SIG-M5 treated with dmso at 0.1 percent for 504 hours (cell line): ENCODE measurements at regions not wholly inside any gene's neighbourhood (a gene's known extent, or its start where the extent isn't known, plus 50 kb on each side); places are given as distances from the start of the nearest gene placed in this dataset.
"Not testable (repeated sequence)": the region's sequence is repeated elsewhere in the genome, so short reads cannot be mapped to it uniquely, and the experiment has no call there.

Experiments
- DNase-seq: peaks from one replicate; lab custom pipeline; 2025; ENCODE audit not compliant: unreplicated experiment; lab: John Stamatoyannopoulos, UW

DNA sequence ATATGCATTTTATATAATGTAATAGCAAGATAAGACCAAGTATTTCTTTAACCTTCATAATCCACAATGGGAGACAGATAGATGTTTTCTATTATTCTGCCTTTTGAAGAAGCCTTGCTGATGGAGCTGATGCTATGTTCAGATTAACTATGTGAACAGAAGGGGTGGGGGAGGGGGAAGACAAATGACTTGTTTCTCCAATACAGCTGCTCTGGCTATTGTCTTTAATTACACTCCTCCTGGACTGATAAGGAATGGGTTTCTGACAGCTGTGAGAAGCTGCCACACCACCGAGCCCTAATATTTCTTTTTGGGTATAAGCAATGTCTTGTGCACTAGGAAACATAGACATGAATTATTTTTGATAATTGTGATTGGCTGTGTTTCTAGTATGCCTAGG, 62.0 kb downstream of the CAVIN4 start:
- DNase-seq: no peak

DNA sequence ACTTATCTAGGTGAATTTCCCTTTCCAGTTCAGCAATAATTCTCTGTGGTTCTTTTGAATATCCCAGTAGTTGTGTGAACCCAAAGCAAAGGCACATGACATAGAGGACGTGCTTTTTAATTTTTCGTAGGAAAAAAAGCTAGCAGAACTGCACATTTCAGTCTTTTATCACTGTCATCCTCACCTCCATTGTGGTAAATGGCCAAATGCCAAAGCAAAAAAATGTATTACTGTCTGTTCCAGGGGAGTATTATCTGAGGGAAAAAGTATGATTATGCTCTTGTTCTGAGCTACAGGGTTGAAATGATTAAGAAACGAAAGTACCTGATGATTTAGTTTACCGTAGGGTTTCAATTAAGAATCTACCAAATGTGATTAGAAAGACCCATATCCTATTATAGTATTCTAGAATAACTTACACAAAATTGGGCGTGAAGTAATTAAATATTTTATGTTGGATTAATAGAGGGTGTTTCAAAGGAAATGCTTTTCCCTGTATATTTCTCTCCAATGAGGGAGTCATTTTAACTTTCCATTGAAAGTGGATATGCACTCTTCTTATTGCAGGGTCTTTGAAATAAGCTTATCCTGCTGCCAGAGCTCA, 62.7 kb downstream of the CAVIN4 start:
- DNase-seq: no peak

DNA sequence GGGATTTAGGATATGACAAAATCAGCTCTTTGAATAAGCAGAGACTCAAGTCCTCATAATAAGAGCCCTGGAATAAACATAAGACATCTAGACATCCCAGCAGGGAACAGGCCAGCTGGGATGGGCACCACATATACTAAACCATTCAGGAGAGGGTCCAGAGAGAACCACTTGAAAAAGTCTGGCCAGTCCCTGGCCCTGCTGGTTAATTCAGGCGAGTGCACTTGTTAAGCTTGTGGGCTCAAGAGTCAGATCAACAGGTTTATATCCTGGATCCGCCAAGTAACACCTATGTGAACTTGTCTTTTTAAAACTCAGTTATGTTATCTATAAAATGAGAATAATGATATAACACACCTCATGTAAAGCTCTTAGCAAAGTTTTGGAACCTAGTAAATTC, 63.3 kb downstream of the CAVIN4 start:
- no peak for DNase-seq

DNA sequence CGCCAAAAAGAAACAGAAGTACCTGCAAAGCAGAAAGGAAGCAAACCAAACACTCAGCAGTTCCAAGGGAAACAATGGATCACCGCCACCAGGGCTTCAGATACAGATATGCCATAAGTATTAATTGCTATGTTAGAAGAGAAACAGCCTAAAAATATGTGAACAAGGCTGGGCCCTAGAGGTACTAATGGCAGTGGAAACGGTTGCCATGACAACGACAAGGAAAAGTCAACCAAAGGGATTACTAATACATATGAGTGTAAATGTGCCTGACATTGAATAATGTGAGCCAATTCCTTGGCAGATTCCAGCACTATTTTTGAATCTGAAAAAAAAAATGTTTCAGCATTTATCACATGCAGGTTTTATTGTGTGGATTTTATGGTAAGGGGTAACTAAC, 75.0 kb downstream of the CAVIN4 start:
- no peak for DNase-seq

DNA sequence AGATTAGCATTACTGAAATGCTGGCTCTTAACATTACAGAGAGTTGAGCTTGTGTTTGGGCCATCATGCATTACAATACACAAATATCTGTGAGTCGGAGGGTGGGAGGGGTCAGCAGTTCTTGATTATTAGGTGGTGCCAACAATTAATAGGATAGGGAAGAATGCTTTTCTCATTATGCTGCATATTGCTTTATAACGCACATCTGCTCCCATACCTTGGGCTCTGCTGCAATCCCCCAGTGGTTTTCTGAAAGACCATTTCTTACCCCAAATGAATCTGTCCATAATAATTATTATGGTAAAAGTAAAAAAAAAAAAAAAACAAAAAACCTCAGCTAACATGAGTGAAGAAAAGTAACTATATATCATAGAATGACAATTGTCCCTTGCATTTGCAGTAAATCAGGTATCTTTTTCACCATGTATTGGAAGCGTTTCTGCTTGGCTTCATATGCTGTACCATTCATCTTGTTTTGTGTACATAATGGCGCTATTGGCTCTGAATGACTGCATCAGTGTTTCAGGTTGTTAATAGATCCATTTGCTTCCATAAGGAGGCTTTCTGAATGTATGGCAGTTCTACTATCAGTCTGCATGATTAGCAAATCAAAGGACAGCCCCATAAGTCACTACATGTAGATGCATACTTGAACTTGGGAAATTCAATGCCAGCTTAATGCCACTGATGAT, 75.9 kb downstream of the CAVIN4 start:
- no peak for DNase-seq

DNA sequence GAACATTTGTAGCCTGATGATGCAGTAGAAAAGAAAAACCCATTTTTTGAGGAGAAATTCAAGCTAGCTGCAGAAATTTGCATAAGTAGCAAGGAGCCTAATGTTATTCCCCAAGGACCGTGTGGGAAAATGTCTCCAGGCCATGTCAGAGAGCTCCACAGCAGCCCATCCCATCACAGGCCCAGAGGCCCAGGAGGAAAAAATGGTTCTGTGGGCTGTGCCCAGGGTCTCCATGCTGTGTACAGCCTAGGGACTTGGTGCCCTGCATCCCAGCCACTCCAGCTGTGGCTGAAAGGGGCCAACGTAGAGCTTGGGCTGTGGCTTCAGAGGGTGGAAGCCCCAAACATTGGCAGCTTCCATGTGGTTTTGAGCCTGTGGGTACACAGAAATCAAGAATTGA, 79.0 kb downstream of the CAVIN4 start:
- not testable (repeated sequence) for DNase-seq

DNA sequence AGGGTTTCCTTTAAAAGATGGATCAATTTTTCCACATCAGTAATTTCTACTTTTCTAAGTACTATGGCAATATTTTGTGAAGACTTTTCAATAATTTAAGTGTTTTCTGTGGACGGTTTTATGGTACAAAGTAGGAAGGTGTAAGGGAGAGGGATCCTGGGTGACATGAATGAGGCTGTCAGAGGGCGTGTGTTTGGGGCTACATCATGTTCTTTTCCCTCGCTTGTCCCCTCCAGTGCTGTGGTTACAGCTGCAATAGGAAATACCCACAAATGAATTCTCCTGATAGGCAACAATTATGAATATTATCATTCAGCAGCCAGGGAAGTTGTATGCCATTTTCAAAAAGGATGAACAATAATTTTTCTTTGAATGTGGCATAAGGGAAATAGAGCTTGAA, 83.8 kb downstream of the CAVIN4 start:
- no peak for DNase-seq

DNA sequence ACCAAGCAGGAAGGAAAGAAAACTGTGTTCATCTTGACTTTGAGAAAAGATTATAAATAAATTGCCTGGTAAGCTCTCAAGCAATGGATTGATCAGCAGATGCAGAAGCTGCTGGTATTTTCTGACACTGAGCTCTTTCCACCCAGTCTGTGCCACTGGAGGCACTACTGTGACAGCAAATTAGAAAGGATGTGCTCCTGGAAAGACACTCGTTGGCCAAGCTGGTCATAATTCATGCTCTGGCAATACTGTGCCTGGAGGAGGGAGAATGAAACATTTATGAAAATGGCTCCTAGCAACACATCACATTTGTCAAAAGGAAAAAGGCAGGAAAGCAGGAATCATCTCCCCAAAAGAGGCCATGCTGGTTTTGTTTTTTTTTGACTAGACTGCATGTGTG, 84.2 kb downstream of the CAVIN4 start:
- DNase-seq: no peak

DNA sequence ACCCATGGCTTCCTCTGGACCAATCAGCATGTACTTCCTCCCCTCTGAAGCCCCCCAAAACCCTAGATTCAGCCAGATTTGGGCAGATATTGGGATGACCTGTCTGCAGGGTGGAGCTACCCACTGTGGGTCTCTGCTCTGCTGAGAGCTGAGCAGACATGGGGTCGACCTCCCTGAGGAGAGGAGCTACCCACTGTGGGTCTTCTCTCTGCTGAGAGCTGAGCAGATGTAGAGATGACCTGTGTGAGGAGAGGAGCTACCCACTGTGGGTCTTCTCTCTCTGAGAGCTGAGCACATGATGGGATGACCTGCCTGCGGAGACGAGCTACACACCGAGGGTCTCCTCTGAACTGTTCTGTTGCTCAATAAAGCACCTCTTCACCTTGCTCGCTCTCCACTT, 89.6 kb downstream of the CAVIN4 start:
- no peak for DNase-seq

DNA sequence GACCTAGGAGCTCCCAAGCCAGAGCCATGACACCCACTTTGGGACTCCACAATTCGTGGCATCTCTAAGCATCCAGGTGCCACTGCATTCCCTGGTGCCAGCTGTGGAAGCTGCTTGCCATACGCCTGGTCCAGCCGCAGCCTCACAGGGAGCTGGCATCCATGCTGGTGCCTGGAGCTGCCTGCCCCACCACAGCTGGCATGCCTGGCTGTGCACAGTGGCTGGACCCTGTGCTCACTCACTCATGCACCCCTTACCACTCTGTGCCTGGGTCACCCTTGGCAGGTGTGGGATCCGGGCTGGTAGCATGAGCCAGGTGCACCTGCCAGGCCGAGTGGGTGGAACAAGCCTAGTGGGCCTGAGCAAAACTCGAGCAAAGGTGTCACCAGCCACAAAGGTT, 90.1 kb downstream of the CAVIN4 start:
- no peak for DNase-seq

DNA sequence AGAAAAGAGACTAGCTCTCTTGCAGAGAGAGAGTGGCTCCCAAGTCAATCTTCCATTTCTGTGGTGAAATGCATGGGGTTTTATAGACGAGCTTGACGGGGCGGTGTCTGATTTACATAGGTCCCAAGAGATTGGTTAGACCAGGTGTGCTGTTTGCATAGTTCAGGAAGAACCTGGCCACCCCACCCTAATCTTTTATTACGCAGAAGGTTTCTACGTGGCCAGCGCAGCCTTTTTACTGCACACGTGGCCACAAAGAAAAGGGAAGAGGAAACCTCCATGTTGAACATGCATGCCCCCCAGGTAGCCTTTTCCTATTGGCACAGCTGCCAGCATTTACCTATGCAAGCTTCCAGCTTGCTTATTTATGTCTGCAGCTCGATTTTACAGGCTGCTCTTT, 92.1 kb downstream of the CAVIN4 start:
- no peak for DNase-seq

DNA sequence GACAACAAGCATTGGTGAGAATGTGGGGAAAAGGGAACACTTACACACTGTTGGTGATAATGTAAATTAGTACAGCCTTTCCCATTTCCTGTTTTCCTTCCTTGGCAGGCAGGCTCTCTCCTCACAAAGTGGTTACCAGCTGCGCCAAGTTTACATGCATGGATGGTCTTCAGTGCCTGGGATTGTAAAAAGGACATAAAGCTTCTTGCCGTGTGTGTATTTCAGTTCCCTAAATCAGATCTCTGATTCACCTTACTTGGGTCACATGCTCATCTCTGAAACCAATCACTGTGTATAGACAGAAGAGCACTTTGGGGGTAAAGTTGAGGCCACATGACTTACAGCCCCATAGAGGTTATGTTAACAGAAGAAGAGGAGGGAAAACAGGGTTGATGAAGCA, 92.8 kb downstream of the CAVIN4 start:
- no peak for DNase-seq

DNA sequence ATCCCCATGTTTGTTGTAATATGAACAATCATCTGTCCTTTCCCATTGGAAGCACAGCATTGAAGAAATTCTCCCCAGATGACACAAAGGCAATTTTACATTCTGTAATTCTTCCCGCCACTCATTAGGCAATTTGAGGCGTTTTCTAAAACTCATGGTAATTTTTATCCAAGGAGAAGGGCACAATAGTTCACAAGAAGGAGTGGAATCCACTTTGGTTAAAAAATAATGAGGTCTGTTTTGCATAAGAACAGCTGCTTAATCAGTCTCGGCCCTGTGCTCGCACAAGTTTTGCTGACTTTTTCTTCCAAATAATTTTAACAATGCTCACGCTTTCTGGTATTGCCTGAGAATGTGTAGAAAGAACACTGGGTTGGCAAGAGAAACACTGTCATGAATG, 94.0 kb downstream of the CAVIN4 start:
- DNase-seq: no peak

DNA sequence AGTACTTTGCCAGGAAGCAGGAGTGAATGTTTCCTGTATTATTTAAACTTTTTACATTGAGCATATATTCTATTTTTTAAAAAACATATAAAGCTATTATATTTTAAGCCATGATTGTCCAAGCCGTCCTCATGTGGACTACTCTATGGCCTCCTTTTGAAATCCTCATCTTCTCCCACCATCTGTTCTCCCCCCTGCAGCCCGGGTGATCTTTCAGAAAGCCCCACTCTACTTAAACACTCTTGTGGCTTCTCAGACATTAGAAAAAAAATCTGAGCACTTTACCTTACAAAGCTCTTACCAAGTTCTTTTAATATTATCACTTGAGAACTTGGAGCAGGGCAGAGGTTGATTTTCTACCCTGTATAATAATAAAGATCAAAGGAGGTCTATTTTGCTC, 95.4 kb downstream of the CAVIN4 start:
- no peak for DNase-seq

DNA sequence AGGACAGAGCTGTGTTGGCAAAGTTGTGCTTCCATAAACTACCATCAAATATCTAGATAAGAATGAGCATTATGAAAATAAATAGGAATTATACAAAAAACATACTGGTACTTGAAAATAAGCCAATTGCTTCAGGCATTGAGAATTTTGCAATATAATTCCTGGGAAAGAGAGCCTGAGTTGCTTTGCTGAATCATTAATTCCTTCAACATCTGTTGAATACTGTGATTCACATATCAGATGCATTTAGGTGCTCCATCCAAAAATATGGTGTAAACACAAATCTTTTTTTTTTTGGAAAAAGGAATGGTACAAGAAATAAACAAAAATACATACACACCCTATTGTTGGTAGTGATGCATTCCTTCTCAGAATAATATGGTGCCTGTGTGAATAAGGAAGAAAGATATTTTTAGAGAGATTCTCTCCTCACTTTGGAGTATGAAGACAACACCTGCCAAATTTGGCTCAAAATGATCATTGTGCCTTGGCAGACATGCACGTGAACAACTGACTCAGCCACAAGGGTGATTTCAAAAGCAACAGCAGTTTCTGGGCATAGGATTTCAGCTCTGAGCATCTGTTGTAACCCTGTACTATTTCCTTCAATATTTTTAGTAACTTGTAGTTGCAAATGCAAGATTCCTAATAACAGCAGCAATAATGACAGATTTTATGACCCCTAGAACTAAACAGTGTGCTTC, 96.7 kb downstream of the CAVIN4 start:
- DNase-seq: no peak

DNA sequence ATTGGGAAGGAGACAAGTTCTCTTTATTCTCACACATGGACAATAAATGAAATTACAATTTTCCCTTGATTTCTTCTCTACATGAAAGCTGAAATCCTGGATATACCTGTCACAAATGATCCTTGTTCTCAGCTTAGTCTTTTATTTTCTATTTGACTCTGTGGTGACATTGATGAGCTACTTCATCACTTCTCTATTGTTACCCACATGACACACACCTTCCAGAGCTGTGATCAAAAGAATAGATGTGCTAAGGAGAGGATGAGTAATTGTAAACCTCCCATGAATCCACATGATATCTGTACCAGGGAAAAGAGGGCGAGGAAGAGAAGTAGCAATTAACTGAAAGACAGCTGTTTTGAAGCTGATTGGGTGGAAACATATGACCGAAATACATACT, 102.0 kb downstream of the CAVIN4 start:
- no peak for DNase-seq

DNA sequence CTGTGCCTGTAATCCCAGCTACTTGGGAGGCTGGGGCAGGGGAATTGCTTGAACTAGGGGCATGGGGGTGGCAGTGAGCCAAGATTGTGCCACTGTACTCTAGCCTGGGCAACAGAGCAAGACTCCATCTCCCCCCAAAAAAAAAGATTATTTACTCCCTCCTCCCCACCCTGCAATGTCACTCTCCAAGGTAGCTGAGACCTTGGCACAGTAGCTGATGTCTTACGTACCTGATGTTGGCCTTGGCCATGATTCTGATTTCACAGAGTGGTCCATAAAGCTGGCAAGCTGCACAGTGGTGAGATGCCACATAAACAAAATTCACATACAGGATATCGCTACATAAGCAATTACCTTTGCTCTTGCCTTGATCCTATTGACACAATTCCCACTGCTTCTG, 108.5 kb downstream of the CAVIN4 start:
- DNase-seq: no peak

DNA sequence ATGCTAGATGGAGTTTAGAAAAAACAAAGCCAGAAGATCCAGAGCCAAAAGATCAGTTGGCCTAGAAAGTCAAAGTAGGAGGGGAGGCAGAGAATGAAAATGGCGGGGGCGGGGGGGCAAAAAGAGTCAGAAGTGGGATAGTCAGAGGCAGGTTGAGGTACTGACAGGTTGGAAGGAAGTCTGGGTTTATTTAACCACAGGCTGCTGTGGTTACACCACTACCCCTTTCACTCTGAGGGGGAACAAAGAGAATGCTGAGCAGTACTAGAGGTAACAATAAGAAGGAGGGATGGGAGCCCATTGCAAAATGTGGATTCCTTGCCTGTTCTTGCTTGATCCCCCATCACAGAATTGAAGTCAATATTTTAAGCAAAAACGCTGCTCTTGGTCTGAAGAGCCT, 111.8 kb downstream of the CAVIN4 start:
- no peak for DNase-seq

DNA sequence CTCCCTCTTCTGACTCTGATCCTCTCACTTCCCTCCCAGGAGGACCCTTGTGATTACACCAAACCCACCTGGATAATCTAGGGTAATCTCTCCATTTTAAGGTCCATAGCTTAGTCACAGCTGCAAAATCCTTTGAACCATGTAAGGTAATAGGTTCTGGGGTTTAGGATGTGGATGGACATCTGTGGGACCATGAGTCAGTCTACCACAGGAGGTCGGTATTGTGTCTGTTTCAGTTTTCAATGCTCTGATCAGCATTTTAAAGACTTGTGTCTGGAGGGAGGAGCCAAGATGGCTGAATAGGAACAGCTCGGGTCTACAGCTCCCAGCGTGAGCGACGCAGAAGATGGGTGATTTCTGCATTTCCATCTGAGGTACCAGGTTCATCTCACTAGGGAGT, 112.6 kb downstream of the CAVIN4 start:
- no peak for DNase-seq

DNA sequence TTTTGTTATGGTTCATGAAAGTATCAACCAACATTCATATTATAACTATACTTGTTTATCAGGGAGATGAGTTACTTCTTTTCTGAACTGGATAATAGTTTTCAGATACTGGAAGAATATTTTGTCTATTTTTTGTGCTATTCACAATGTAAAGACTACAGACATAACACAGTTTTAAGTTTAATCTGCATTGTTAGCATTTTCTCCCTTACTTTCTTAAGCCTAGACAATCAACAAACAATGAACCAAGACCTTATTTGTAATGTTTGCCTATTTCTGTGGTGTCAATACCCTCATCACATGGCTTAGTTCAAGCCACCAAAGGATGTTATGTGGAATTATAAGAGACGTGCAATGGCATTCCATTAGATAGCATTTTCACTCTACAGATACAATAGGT, 119.5 kb downstream of the CAVIN4 start:
- DNase-seq: no peak

DNA sequence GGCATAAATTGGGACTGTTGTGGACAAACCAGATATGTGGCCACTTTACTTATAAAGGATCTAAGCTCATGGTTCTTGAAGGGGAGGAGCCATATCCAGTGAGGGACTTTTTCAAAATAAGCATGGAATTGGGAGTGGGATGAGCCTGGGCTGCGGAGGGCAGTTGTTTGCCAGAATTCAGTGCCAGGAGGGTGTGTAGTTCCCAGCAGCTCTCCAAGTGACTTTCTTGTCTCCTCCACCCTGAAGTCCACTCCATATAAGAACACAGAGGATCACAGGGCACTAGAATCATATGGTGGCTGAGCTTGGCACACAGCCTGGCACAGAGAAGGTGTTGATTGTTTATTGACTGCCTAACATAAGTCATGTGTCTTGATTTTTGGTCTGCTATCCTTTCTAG, 121.1 kb downstream of the CAVIN4 start:
- no peak for DNase-seq

DNA sequence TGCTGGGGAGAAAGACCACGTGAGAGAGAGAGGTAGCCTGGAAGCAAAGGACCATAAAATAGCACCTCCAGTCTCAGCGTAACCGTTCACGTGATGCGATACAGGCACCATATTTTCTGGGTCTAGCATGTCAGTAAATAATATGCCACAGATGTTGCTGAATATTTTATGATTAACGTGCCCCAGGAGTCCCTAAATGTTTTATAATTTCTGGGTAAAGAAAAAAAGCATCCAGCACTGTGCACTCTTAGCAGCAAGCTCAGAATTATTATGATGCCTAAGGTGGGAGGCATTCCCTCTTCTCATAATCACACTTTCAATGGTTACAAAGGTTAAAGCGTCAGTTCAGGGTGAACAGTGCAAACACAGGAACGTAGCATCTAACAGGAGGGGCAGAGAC, 121.8 kb downstream of the CAVIN4 start:
- DNase-seq: no peak
